T-helper 1 cell treated with Interleukin-12 subunit alpha and Interleukin-12 subunit beta and Interleukin-4 antibody, amounts not matched to agents 30 ng/mL and 1 ng/mL, for 36 hours (primary cell): ENCODE measurements at regions not wholly inside any gene's neighbourhood (a gene's known extent, or its start where the extent isn't known, plus 50 kb on each side); places are given as distances from the start of the nearest gene placed in this dataset.

Experiments
- intact Hi-C: fragments of 100-400 bp; cut with micrococcal nuclease; formaldehyde crosslinking; loops from one replicate; pipeline ENCODE4 v1.15.1; 2024

DNA sequence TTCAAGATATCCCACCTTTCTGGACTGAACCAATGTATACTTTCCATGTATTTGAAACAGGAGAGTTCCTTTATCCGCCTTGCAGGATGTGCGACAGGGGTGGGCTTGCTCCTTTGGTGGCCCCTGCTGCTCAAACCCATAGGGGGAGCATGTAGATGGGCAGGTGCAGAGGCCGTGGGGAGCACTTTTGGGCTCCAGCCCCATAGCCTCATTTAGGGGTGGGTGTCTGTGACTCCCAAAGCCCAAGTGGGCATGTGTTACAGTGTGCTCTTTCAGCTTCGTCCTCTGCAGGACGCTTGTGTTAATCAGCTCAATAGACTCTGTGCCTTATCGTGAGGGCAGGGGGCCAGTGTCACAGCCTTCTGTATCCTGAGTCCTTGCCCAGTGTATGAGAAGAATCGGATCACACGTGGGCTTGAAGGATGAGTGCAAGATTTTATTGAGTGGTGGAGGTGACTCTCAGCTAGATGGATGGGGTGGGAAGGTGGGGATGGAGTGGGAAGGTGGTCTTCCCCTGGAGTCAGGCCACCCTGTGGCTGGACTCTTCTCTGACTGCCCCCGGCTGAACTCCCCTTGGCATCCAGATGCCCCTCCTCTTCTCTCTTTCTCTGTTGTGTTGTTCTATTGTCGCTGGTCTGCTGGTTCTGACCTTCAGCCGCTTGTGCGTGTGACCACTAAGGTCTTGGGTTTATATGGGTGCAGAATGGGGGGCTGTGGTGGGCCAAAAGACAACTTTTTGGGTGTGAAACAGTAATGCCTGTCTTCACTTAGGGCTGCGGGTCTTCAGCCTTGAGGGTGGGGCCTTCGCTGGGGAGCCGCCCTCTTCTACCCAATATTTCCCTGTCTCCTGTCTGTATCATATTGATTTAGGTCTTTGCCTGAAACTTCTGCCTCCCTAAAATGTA is 262.2 kb downstream of the GLRX3 start:
- intact Hi-C loops = no loop called here

DNA sequence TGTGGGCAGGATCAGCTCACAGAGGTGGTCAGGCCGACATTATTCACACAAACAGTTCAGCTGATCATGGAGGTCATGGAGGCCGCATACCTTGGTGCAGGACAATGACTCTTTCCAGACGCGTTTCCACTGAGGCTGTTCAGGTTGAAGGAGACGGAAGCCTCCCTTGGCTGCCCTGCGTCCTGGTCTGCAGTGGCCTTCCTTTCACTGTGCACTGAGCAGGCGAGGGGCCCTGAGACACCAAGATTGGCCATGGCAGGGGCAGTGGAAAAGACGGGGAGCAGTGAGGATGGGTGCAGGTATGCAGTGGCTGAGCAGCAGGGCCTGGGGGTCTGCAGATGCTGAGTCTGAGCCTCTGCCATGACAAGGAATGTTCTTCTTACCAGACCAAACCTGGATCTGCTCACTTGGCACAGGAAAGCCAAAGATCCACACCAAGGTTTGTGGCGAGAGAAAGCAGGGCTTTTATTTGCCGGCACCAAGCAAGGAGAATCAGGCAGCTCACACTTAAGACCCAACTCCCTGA is 263.3 kb downstream of the GLRX3 start:
- intact Hi-C loops = no loop called here

DNA sequence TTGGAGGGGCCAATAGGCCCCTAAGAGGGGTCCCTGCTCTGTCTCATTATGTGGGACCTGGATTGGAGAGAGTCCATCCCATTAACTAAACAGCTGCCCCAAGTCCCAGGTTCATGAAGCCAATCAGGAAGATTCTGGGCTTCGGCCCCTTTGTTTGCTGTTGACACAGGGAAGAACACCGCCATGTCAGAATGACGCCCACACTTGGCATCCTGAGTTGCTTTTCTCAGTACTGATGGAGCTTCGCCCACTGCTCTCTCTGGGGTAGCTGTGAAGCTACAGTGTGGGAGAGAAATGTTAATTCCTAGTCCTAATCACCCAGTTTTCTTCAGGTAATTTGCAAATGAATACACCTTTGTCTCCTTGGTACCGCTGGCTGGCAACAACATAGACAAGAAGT is 264.7 kb downstream of the GLRX3 start:
- intact Hi-C loops = no loop called here

DNA sequence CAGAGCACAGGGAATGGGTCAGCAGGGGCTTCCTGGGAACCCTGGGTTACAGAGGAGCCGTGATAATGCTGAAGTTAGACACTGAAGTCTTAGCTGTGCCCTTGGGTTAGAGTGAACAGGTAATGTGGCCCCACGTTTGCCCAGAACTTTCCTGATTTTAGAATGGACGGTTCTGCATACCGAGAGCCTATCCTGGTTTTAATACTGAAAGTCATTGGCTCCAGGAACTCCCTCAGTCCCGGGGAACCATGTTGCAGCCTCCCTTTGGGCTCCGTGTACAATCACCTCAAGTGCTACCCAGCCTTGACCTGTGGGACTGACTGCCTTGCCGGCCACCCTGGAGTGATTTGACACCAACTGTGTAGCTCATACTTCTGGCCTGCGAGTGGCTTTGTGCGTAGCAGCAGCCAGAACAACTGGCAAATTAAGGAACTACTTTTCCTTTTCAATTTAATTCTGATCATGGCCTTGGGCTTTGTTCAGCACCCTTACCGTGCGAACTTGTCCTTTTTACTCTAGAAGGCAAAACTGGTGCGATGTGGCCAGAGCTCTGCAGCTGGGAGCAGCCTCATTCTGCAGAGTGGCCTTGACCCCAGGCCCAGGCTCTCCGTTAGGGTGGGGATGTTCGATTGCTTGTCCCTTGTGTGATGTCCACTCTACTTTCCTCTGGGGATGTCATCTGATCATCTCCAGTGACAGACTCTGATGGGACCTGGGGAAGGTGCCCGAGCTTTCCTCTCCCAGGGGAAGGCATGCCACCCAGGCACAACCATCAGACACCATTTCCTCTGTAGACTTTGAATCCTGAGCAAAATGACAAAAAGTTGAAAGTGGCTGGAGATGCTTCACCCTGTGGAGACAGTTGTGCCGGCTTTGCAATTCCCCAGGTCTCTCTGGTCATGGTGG is 265.9 kb downstream of the GLRX3 start:
- intact Hi-C loops = no loop called here

DNA sequence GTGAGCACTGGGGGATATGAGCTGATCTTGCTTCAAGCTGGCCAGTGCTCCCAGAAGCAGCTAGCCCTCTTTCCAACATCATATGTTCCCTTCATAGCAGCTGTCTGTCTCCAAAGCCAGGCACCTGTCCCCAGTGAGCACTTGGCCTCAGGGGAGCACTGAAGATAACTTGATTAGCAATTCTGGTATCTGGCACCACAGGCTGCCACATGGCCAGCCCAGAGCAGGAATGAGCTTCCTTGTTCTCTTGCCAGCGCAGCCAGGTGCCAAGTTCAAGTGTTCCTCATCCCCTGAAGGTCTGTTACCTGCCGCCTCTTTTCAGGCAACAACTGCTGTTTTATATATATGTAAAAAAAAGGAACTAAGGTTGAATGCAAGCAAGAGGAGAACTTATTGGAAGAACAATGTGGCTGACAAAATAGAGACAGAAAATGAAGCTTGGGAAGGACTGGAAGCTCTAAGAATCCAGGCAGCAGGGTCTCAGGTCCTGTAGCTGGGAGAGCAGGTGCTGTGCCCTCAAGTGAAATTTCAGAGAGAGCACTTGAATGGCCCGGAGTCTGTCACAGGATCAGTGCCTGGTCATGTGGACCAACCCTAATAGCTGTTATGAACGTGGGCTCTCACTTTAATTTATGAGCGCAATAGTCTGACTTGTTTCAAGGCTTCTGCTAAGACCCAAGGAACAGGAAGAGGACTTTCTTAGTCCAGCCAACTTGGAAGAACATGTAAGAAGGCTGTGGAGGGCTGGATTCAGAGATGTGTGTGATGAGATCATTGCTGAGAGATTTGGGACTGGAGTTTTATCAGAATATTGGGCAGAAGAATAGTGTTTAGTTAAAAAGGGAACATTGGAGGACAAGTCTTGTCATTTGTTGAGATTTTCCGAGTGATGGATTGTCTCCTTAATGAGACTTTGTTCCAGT is 267.2 kb downstream of the GLRX3 start:
- intact Hi-C loops = no loop called here

DNA sequence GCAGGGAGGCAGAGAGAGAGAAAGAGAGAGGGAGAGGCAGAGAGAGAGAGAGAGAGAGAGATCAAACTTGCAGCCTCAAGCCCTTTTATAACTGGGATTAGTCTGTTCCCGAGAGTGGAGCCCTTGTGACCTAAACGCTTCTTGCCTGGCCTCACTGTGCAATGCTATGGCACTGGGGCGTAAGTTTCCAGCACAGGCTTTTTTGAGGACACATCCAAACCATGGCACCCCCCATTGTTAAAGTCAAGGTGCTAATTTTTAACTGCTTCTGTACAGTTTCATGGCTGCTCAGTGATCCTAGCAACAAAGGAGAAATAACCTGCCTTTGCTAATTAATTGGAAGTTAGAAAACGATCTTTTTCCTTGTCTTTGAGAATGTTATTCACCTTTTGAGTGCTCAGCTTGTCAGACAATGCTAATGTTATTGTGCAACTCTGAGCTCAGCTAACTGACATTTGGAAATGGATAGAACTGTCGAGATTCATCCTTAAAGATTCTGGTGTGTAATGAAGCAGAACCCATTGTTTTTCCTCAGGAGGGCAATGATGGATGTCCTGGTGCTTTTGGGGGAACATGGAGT is 268.4 kb downstream of the GLRX3 start:
- intact Hi-C loops = no loop called here

DNA sequence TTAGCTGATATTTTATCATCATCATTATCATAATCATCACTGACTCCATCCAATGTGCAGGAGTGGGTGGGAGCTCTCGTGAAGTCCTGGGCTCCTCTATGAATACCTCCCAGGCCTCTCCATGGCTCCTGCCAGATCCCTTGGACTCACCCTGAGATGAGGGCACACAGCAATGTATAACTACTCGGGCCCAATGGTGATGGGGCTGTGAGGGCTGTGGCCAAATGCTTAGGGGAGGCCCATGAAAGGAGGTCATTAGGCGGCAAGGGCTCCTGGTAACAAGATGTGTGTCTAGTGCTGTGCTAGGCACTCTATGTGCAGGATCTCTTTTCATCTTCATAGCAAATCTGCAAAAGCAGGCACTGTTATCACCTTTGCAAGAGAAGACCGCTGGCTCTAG is 270.9 kb downstream of the GLRX3 start:
- intact Hi-C loops = no loop called here

DNA sequence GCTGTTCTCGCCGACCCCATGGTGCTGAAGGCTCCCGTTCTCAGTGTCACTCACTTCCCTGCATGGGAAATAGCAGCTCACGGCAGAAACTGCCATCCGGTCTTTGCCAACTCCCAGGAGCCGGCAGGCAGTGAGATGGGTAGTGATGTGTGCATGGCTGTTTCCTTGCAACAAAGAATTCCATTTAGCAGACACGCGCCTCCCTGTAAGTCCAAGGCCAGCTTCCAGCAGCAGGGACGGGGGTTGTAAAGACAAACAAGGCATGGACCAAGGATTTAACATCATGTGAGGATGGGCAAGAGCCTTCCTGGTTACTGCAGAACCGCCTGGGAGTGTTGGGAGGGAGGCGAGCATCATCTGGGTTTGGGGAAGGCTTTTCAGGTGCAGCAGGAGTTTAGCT is 273.1 kb downstream of the GLRX3 start:
- intact Hi-C loops = no loop called here

DNA sequence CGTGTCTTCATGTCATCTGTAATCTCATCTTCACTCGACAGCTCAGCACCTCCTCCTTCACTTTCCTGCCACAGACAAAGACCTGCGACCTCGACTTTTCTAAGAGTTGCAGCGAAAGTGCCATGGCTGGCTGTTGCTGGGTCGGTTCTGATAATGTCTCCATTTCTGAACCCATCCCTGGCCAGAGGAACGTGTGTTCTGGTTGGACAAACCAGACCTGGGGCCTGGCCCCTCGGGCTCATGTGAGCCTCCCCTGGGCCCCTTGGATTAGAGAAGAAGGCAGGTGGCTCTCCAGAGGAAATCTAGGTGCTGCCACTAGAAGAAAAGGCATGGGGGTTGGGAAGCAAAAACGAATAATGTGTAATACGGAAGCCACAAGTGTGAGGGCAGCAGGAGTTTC is 273.7 kb downstream of the GLRX3 start:
- intact Hi-C loops = no loop called here

DNA sequence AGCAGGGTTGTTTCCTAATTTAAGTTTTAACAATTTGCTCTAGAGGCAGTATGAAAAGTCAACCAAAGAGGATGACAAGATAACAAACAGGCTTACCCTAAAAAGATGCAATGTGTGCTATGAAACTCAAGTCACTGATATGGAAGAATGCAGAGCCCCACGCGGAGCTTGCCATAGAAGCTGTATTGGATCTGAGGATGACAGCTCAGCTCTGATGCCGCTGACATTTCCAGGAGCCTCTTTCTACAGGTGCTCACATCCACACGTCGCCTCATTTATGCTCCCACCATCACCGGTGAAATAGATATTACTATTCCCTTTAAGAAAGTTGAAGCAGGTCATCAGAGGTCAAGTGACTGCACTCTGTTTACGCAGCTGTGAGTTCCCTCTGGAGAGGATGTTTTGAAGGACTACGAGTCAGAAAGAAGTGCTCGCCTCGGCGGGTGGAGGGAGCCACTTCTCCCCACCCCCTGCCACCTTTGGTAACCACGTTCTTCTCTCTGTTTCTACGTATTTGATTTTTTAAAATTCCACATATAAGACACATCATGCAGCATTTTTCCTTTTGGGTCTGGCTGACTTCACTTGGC is 275.4 kb downstream of the GLRX3 start:
- intact Hi-C loops = no loop called here

DNA sequence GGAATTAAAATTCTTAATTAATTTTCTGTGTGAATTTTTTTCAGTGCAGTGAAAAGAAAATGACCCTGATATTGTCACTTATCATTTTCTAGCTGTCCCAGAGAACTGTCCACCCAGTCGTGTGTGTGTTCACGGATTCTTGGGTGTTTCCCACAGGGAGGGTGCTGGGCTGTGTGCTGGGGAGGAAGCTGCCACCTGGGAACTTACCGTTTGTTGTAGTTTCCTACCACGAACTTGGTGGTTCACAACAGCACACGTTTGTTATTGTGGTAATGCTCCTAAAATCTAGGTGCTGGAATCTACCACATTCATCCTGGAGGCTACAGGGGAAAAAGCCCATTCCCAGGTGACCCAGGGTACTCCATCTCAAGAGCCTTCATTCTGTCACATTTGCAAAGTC is 276.1 kb downstream of the GLRX3 start:
- intact Hi-C loops = no loop called here

DNA sequence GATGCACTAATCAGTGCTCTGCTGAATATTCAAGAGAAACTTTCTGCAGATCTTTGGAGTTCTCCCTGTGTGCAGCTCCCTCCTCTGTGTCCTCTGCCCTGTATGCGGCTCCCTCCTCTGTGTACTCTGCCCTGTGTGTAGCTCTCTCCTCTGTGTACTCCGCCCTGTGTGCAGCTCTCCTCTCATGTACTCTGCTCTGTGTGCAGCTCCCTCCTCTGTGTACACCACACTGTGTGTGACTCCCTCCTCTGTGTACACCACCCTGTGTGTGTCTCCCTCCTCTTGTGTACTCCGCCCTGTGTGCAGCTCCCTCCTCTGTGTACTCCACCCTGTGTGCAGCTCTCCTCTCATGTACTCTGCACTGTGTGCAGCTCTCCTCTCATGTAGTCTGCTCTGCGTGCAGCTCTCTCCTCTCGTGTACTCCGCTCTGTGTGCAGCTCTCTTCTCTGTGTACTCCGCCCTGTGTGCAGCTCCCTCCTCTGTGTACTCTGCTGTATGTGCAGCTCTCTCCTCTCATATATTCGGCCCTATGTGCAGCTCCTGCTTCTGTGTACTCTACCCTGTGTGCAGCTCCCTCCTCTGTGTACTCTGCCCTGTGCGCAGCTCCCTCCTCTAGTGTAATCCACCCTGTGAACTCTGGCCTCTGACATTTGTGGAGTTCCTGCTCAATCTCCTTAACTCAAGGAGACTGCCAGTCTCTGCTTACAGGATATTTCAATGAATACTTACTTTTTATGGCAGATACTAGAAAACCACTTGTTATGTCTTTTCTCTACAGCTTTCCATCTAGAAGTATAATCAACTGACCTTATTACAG is 280.4 kb downstream of the GLRX3 start:
- intact Hi-C loops = no loop called here

DNA sequence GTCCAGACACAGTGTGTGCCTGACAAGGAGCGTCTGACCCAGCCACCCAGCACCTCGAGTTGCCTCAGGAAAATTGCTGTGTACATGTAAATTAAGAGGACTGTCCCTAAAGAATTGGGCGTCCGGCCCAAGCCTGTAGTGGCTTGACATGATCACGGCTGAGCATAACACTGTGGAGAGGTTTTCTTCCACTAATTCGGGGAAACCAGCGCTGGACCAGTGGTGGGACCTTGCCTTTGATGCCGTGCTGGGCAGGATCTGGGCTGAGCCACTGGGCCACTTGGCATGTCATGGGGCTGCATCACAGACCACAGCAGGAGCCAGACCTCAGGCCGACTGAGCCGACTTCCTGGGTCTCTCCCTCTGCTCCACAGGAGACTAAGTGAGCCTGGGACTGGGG is 282.5 kb downstream of the GLRX3 start:
- intact Hi-C loops = no loop called here

DNA sequence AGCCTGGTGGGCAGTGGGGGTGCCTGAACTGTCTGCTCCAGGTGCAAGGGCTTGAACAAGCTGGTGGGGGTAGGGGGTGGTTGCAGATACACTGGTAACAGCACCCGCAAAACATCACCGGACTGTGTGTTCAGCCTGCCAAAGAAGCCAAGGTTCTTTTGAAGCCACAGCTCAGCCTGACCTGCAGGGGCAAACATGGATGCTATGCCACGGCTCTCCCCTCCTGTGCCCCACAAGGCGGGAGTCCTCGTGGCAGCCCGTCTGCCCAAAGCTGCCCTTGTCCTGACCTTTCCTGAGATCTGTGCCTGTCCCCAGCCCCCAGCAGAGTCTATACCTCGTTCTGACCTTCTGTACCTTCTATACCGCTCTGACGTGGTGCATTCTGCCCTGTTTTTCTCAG is 285.7 kb downstream of the GLRX3 start:
- intact Hi-C loops = no loop called here

DNA sequence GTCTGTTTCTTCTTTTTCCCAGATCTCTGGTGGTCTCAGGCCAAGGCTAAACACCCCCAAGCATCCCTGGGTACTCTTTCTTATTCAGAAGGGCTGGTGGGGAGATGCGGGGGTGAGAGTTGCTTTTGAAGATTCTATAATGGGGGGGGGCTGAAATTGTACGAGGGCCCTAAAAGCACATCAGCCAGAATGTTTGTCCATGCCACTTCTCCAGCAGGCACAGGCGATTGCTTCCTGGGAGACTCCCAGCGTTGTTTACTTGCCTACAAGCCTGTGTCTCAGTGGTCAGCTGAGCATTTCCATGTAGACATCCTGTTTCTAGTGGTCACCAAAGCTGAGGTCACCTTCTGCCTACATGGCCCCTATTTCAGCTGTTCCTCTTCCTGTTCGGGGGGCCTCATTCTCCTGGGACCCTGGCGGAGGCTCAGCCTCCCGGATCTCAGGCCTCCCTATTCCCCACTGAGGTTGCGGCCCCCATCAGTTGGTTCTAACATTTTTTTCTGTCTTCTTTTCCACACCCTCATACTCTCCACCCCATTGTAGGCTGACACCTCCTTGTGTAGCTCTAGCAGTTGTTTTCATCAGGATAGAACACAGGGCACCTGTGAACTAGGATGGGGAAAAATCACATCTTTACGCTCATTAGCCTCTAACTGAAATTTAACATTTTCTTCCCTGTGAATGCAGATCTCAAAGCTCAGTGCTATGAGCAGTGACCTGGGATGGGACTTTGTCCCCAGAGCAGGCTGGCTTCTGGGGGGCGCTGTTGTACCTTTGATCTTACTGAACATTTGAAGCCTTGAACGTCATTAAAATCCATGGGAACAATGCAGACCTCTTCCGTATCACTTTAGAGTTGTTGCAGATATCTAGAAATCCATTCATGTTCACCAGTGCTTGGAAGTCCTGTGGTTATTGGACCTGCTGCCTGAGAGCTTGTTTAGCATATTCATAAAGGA is 286.5 kb downstream of the GLRX3 start:
- intact Hi-C loops = no loop called here

DNA sequence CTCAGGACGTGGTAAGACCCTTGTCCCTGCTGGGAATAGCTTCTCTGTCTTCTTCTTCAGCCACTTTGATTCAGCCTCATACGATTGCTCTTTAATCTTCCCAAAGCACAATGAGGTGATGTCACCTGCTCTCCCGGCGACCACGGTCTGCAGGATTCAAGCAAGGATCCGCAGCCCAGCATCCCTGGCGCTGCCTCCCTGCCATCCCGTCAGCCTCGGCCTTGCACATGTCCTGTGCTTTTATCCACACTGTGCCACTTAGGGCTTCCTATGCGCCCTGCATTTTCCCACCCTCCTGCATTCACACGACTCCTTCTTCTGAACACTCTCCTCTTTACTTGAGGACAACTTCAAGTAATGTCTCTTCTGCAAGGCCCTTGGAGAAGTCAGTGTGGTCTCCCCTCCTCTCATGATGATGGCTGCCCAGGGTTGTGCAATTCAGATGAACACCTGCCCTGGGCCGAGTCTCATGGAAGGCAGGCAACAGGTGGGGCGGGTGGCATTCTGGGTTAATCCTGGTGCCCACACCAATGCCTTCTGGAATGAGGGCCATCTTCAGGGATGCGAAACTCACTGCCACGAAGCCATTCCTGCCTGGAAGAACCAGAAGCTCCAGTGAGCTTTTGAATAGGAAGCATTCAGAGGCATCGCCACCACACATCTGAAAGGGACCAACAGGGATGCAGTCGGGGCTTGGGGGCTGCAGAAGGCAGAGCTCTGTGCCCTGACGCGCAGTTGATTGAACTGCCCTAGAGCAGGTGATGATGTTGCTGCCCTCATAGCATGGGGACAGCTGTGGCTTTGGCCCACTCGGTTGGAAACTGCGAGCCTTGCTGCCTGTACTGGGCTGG is 287.5 kb downstream of the GLRX3 start:
- intact Hi-C loops = no loop called here

DNA sequence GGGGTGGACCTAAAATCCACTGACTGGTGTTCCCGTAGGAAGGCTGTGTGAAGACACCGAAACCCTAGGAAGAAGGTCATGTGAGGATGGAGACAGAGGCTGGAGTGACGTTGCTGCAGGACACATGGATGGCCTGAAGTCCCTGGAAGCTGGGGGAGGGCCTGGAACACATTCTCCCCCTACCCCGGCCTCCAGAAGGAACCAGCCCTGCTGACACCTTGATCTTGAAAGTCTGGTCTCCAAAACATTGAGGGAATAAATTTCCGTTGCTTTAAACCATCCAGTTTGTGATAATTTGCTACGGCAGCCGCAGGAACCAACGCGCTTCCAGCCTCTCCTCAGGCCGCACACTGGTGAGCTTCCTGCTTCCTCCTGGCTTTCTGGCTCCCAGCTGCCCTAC is 288.2 kb downstream of the GLRX3 start:
- intact Hi-C loops = no loop called here
